Activated naive CD8-positive, alpha-beta T cell treated with anti-CD3 and anti-CD28 coated beads, Interleukin-2, amount 50 U/mL, for 24 hours (primary cell): ENCODE measurements at regions not wholly inside any gene's neighbourhood (a gene's known extent, or its start where the extent isn't known, plus 50 kb on each side); places are given as distances from the start of the nearest gene placed in this dataset.
"Not testable (repeated sequence)": the region's sequence is repeated elsewhere in the genome, so short reads cannot be mapped to it uniquely, and the experiment has no call there.

Experiments
- ATAC-seq: fragments of 150-1000 bp; cut with Tn5 transposase; one replicate; pipeline ENCODE4 v1.10.0; 2021
- DNase-seq: peaks from one replicate; pipeline ENCODE4 v3.0.0; 2021
- H3K27ac Mint-ChIP-seq: one replicate; pipeline ENCODE4 v1.8.0; 2021; ENCODE audit warnings: mild to moderate bottlenecking, mixed read lengths
- H3K27me3 Mint-ChIP-seq: one replicate; pipeline ENCODE4 v1.8.0; 2021; ENCODE audit warnings: mixed read lengths
- H3K36me3 Mint-ChIP-seq: one replicate; pipeline ENCODE4 v1.8.0; 2021; ENCODE audit warnings: low read depth, mixed read lengths
- H3K4me1 Mint-ChIP-seq: one replicate; pipeline ENCODE4 v1.8.0; 2021; ENCODE audit warnings: mixed read lengths
- H3K4me3 Mint-ChIP-seq: one replicate; pipeline ENCODE4 v1.8.0; 2021; ENCODE audit warnings: mild to moderate bottlenecking, moderate library complexity, mixed read lengths
- H3K9me3 Mint-ChIP-seq: one replicate; pipeline ENCODE4 v1.8.0; 2021; ENCODE audit warnings: mixed read lengths

DNA sequence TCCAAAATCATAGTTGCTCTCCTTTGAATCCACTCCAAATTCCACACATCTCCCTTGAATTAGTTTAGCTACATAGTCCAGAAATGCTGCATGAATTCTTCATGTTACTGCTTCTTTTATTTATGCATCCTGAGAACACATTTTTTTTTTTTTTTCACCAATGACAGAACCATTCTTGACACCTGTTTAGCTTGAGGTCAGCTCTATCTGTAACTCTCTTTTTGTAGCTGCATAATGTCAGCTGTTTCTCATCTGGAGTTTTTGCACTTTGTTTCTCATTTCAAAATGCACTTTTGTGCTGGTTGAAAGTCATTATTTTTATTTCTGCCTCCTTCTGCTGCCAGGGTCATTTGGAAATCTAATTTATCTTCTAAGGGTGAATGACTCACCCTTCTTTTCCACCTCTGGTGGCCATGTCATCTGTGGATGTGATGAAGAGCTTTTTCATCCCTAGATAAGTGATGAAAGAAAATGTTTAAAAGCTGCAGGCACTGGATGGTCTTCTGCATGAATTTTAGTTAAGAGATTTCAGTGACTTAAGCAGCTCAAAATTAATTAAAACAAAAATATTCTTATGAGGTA lies 93.7 kb downstream of the JRKL start:
- peaks cover 8% of the 10 kb centered on the region for H3K27me3 Mint-ChIP-seq
- H3K27ac Mint-ChIP-seq = no peak overlapping the region
- no peaks in the 10 kb centered on the region for H3K4me1 Mint-ChIP-seq
- no peaks in the 10 kb centered on the region for H3K36me3 Mint-ChIP-seq
- H3K4me3 Mint-ChIP-seq = no peak overlapping the region
- no peaks in the 10 kb centered on the region for H3K9me3 Mint-ChIP-seq
- ATAC-seq (no peak), DNase-seq (no peak)

DNA sequence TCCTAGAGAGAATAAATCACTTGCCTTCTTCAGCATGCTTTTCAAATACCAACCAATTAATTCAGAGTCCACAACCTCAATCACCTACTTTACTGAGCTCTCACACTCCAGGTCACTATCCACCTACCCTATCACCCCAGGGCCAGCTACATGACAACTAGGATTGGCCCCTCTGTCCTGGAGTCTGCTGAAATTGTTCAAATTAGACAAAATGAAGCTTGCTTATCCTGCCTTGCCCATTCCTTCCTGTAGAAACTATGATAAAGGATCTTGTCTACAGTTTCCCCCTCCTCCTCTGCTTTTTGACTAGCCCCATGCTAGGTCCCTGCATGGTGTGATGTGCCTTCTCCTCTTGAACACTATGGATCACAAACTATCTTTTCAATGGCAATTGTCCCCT lies 94.5 kb downstream of the JRKL start:
- Mint-ChIP-seq H3K27me3 (peaks cover 8% of the 10 kb centered on the region), H3K9me3 (no peaks in the 10 kb centered on the region), H3K4me3 (no peak overlapping the region), H3K27ac (no peak overlapping the region), H3K36me3 (no peaks in the 10 kb centered on the region), H3K4me1 (no peaks in the 10 kb centered on the region)
- ATAC-seq = no peak
- DNase-seq = no peak

DNA sequence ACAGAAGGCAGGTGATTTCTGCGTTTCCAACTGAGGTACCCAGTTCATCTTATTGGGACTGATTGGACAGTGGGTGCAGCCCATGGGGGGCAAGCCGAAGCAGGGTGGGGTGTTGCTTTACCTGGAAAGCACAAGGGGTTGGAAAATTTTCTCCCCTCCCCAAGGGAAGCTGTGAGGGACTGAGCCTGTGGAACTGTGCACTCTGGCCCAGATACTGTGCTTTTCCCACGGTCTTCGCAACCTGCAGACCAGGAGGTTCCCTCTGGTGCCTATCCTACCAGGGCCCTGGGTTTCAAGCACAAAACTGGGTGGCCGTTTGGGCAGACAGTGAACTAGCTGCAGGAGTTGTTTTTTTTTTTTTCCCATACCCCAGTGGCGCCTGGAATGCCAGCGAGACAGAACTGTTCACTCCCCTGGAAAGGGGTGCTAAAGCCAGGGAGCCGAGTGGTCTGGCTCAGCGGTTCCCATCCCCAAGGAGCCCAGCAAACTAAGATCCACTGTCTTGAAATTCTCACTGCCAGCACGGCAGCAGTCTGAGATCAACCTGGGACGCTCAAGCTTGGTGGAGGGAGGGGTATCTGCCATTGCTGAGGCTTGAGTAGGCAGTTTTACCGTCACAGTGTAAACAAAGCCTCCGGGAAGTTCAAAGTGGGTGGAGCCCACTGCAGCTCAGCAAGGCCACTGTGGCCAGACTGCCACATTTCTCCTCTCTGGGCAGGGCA lies 97.2 kb downstream of the JRKL start:
- no peak for DNase-seq
- H3K36me3 Mint-ChIP-seq = no peaks in the 10 kb centered on the region
- H3K4me1 Mint-ChIP-seq = no peaks in the 10 kb centered on the region
- ATAC-seq = no peak
- H3K27me3 Mint-ChIP-seq = peaks cover 19% of the 10 kb centered on the region
- no peak overlapping the region for H3K4me3 Mint-ChIP-seq
- H3K9me3 Mint-ChIP-seq = no peaks in the 10 kb centered on the region
- no peak overlapping the region for H3K27ac Mint-ChIP-seq

- DNase-seq, H3K9me3 Mint-ChIP-seq, H3K4me3 Mint-ChIP-seq, H3K36me3 Mint-ChIP-seq, H3K4me1 Mint-ChIP-seq, H3K27ac Mint-ChIP-seq, ATAC-seq: not testable (repeated sequence)
- H3K27me3 Mint-ChIP-seq = peaks cover 19% of the 10 kb centered on the region
Measured at GRCh38 chr11:96488911-96489310, 99.1 kb downstream of the JRKL start.

DNA sequence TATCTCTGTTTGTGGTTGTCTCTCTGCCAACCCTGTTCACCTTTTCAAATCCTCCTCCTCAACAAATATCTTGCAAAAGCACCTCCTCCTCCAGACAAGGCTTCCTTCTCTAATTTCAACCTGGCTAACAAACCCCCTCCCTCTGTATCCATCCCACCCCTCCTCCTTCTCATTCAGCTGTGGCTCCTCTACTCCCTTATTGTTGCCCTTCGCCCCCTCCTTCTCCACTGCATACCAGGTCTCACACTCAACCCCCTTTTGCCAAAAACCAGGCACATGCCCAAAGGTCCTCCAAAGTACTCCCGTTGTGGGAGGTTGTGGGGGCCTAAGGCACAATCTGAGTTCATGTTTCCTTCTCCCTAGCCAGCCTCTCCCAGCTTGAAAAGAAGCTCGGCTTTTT lies 110.6 kb downstream of the JRKL start:
- ATAC-seq (no peak), DNase-seq (no peak)
- no peaks in the 10 kb centered on the region for H3K9me3 Mint-ChIP-seq
- H3K27ac Mint-ChIP-seq = no peak overlapping the region
- H3K4me1 Mint-ChIP-seq = no peaks in the 10 kb centered on the region
- H3K27me3 Mint-ChIP-seq = no peaks in the 10 kb centered on the region
- H3K4me3 Mint-ChIP-seq = no peak overlapping the region
- no peaks in the 10 kb centered on the region for H3K36me3 Mint-ChIP-seq

DNA sequence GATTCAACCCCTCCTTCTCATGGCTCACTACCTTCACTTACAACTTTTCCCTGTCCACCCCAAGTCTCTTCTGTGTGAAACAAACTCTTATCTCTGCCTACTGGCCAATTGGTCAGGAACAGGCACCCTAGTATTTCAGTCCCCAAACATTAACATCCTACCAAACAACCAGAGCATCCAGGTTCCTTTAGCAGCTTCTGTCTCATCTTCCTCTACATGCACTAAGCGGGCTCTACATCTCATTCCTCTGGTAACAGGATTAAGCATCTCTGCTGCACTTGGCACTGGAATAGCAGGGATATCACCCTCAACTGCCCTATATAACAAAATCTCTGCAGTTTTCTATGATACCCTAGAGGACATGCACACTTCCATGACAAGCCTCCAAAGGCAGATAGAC lies 116.2 kb downstream of the JRKL start:
- no peak for ATAC-seq
- Mint-ChIP-seq H3K4me1 (no peaks in the 10 kb centered on the region), H3K4me3 (no peak overlapping the region), H3K9me3 (no peaks in the 10 kb centered on the region), H3K27me3 (no peaks in the 10 kb centered on the region), H3K27ac (no peak overlapping the region), H3K36me3 (no peaks in the 10 kb centered on the region)
- DNase-seq = no peak

GRCh38 chr11:96506953-96507354 lies 117.1 kb downstream of the JRKL start:
- no peaks in the 10 kb centered on the region for H3K36me3 Mint-ChIP-seq
- DNase-seq (no peak), ATAC-seq (no peak)
- H3K4me3 Mint-ChIP-seq = no peak overlapping the region
- no peak overlapping the region for H3K27ac Mint-ChIP-seq
- no peaks in the 10 kb centered on the region for H3K9me3 Mint-ChIP-seq
- no peaks in the 10 kb centered on the region for H3K27me3 Mint-ChIP-seq
- H3K4me1 Mint-ChIP-seq = no peaks in the 10 kb centered on the region

DNA sequence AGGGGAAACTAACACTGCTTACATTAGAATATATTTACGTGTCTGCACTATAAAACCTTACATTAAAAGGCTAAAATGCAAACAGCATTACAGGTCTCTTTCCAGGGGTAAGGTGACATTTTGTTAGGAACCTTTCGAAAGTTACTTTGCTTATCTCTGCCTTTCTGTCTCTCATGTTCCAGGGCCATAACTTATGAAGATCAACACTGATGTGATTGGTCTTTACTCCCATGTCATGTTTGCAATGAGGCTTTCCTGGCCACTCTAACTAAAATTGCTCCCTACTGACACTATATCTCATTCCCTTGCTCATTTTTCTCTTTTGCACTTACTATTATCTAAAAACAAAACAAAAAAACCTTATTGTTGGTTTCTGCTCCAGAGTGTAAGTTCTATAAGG lies 119.0 kb downstream of the JRKL start:
- DNase-seq (no peak), ATAC-seq (no peak)
- H3K36me3 Mint-ChIP-seq = no peaks in the 10 kb centered on the region
- H3K4me1 Mint-ChIP-seq = no peaks in the 10 kb centered on the region
- H3K4me3 Mint-ChIP-seq = no peak overlapping the region
- no peak overlapping the region for H3K27ac Mint-ChIP-seq
- no peaks in the 10 kb centered on the region for H3K9me3 Mint-ChIP-seq
- no peaks in the 10 kb centered on the region for H3K27me3 Mint-ChIP-seq

- no peak overlapping the region for H3K4me3 Mint-ChIP-seq
- H3K9me3 Mint-ChIP-seq = no peaks in the 10 kb centered on the region
- H3K36me3 Mint-ChIP-seq = no peaks in the 10 kb centered on the region
- H3K4me1 Mint-ChIP-seq = no peaks in the 10 kb centered on the region
- no peak for DNase-seq
- peaks cover 2% of the 10 kb centered on the region for H3K27me3 Mint-ChIP-seq
- no peak for ATAC-seq
- H3K27ac Mint-ChIP-seq = no peak overlapping the region
Measured at GRCh38 chr11:96520939-96521338, 131.1 kb downstream of the JRKL start.

GRCh38 chr11:96523656-96524055 lies 133.8 kb downstream of the JRKL start:
- Mint-ChIP-seq H3K4me3 (no peak overlapping the region), H3K36me3 (no peaks in the 10 kb centered on the region), H3K27me3 (peaks cover 2% of the 10 kb centered on the region), H3K9me3 (peaks cover 8% of the 10 kb centered on the region), H3K4me1 (no peaks in the 10 kb centered on the region), H3K27ac (no peak overlapping the region)
- DNase-seq (no peak), ATAC-seq (no peak)

- no peak for DNase-seq
- H3K27ac Mint-ChIP-seq = no peak overlapping the region
- no peak for ATAC-seq
- peaks cover 11% of the 10 kb centered on the region for H3K9me3 Mint-ChIP-seq
- peaks cover 2% of the 10 kb centered on the region for H3K27me3 Mint-ChIP-seq
- H3K4me3 Mint-ChIP-seq = no peak overlapping the region
- H3K36me3 Mint-ChIP-seq = no peaks in the 10 kb centered on the region
- no peaks in the 10 kb centered on the region for H3K4me1 Mint-ChIP-seq
Measured at GRCh38 chr11:96524475-96524874, 134.7 kb downstream of the JRKL start.

DNA sequence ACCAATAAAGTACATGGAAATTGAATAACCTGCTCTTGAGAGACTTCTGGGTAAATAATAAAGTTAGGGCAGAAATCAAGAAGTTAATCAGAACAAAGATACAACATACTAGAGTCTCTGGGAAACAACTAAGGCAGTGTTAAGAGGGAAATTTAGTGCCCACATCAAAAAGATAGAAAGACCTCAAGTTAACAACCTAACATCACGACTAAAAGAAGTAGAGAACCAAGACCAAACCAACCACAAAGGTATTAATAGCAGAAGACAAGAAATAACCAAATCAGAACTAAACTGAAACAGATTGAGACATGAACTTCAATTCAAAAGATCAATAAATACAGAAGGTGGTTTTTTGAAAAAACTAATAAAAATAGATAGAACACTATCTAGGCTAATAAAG lies 140.7 kb downstream of the JRKL start:
- Mint-ChIP-seq H3K4me1 (no peaks in the 10 kb centered on the region), H3K36me3 (no peaks in the 10 kb centered on the region), H3K27ac (no peak overlapping the region), H3K27me3 (no peaks in the 10 kb centered on the region), H3K9me3 (peaks cover 11% of the 10 kb centered on the region), H3K4me3 (no peak overlapping the region)
- no peak for ATAC-seq
- DNase-seq = no peak

- Mint-ChIP-seq H3K36me3 (no peaks in the 10 kb centered on the region), H3K4me1 (no peaks in the 10 kb centered on the region), H3K4me3 (no peak overlapping the region)
Measured at GRCh38 chr11:96538104-96538503, 148.3 kb downstream of the JRKL start.

GRCh38 chr11:96538622-96539021 lies 148.8 kb downstream of the JRKL start:
- H3K36me3 Mint-ChIP-seq = no peaks in the 10 kb centered on the region
- H3K27ac Mint-ChIP-seq = no peak overlapping the region
- DNase-seq (no peak), ATAC-seq (no peak)
- H3K9me3 Mint-ChIP-seq = no peaks in the 10 kb centered on the region
- no peaks in the 10 kb centered on the region for H3K4me1 Mint-ChIP-seq
- H3K27me3 Mint-ChIP-seq = no peaks in the 10 kb centered on the region
- H3K4me3 Mint-ChIP-seq = no peak overlapping the region

More at GRCh38 chr11:96538104-96538503, 148.3 kb downstream of the JRKL start:
- no peak overlapping the region for H3K27ac Mint-ChIP-seq
- ATAC-seq = no peak
- no peaks in the 10 kb centered on the region for H3K27me3 Mint-ChIP-seq
- no peaks in the 10 kb centered on the region for H3K9me3 Mint-ChIP-seq
- DNase-seq = no peak

- Mint-ChIP-seq H3K27me3 (no peaks in the 10 kb centered on the region), H3K4me1 (no peaks in the 10 kb centered on the region), H3K9me3 (no peaks in the 10 kb centered on the region), H3K4me3 (no peak overlapping the region), H3K36me3 (no peaks in the 10 kb centered on the region), H3K27ac (no peak overlapping the region)
- DNase-seq (no peak), ATAC-seq (no peak)
Measured at GRCh38 chr11:96540875-96541274, 151.1 kb downstream of the JRKL start.

DNA sequence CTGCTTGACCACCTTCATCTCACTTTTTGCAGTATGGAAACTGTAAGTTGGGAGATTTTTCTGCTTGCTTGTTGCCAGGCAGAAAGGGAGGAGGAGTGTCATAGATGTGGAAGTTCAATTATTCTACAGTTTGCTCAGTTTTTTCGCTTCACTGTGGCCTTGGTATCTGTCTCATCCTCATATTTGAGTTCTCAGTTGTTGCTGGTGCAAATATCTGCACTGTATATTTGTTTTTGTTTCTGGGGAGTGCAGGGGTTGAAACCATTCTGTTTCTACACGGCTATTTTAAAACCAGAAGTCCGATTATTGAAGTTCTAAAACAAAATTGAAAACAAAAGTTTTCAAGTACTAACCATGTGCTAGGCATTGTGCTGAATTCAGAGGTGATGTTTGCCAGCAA lies 153.4 kb downstream of the JRKL start:
- Mint-ChIP-seq H3K4me1 (no peaks in the 10 kb centered on the region), H3K27me3 (no peaks in the 10 kb centered on the region), H3K4me3 (no peak overlapping the region), H3K27ac (no peak overlapping the region), H3K9me3 (no peaks in the 10 kb centered on the region), H3K36me3 (no peaks in the 10 kb centered on the region)
- DNase-seq = no peak
- ATAC-seq = no peak
